ENCODE measurements at regions not wholly inside any gene's neighbourhood (a gene's known extent, or its start where the extent isn't known, plus 50 kb on each side); places are given as distances from the start of the nearest gene placed in this dataset.

- TF ChIP-seq CTCF (IDR thresholded peaks at IDR 0.05) (no peak), EP300 (IDR thresholded peaks at IDR 0.05; ENCODE audit: low read depth) (no peak)
These were observed 287.8 kb downstream of the ZNF674 start for GRCh38 chrX:46257451-46257879.

Data from transverse colon (tissue), 3 donors.